ENCODE measurements at regions not wholly inside any gene's neighbourhood (a gene's known extent, or its start where the extent isn't known, plus 50 kb on each side); places are given as distances from the start of the nearest gene placed in this dataset.

- no peaks in the 10 kb centered on the region for H3K36me3 ChIP-seq (ENCODE audit: insufficient read depth, low read length)
- no peak overlapping the region for H3K27ac ChIP-seq (ENCODE audit: low read depth in 1 of 2, low read length in 2 of 2)
- no peak overlapping the region for H3K27ac Mint-ChIP-seq
- no peaks in the 10 kb centered on the region for H3K27me3 ChIP-seq (ENCODE audit: control insufficient read depth in 1 of 2, insufficient read depth in 2 of 2, low read length in 2 of 2)
- ATAC-seq (ENCODE audit: poor library complexity) (no peak), DNase-seq (no peak)
- H3K4me1 ChIP-seq (ENCODE audit: insufficient read depth, low read length), result no peaks in the 10 kb centered on the region
- intact Hi-C loops (cut with DNase I, micrococcal nuclease), result no loop called here
- ChIA-PET CTCF (no interaction called here), POLR2A (no interaction called here)
- TF ChIP-seq, protein P1, sequence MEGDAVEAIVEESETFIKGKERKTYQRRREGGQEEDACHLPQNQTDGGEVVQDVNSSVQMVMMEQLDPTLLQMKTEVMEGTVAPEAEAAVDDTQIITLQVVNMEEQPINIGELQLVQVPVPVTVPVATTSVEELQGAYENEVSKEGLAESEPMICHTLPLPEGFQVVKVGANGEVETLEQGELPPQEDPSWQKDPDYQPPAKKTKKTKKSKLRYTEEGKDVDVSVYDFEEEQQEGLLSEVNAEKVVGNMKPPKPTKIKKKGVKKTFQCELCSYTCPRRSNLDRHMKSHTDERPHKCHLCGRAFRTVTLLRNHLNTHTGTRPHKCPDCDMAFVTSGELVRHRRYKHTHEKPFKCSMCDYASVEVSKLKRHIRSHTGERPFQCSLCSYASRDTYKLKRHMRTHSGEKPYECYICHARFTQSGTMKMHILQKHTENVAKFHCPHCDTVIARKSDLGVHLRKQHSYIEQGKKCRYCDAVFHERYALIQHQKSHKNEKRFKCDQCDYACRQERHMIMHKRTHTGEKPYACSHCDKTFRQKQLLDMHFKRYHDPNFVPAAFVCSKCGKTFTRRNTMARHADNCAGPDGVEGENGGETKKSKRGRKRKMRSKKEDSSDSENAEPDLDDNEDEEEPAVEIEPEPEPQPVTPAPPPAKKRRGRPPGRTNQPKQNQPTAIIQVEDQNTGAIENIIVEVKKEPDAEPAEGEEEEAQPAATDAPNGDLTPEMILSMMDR (IDR thresholded peaks at IDR 0.05), result no peak
- H3K4me3 Mint-ChIP-seq, result no peak overlapping the region
- peaks cover 16% of the 10 kb centered on the region for H3K27me3 Mint-ChIP-seq
- no peaks in the 10 kb centered on the region for H3K36me3 Mint-ChIP-seq (ENCODE audit: low read depth)
- H3K9me3 ChIP-seq (ENCODE audit: control insufficient read depth in 1 of 2, insufficient read depth in 1 of 2, low read length in 2 of 2), result no peaks in the 10 kb centered on the region
- no peak overlapping the region for H3K4me3 ChIP-seq (ENCODE audit: low read length)
- H3K4me1 Mint-ChIP-seq (ENCODE audit: low read depth), result no peaks in the 10 kb centered on the region
- no peaks in the 10 kb centered on the region for H3K9me3 Mint-ChIP-seq
Observed at GRCh38 chr14:32003585-32003984, 73.5 kb upstream of the ARHGAP5 start.

GRCh38 chr14:32004300-32004699 is 72.8 kb upstream of the ARHGAP5 start:
- H3K27me3 Mint-ChIP-seq, result peaks cover 16% of the 10 kb centered on the region
- no peak overlapping the region for H3K4me3 Mint-ChIP-seq
- H3K36me3 Mint-ChIP-seq (ENCODE audit: low read depth), result no peaks in the 10 kb centered on the region
- H3K4me1 Mint-ChIP-seq (ENCODE audit: low read depth), result no peaks in the 10 kb centered on the region
- Histone ChIP-seq H3K36me3 (ENCODE audit: insufficient read depth, low read length) (no peaks in the 10 kb centered on the region), H3K4me3 (ENCODE audit: low read length) (no peak overlapping the region), H3K27me3 (ENCODE audit: control insufficient read depth in 1 of 2, insufficient read depth in 2 of 2, low read length in 2 of 2) (no peaks in the 10 kb centered on the region), H3K27ac (ENCODE audit: low read depth in 1 of 2, low read length in 2 of 2) (no peak overlapping the region), H3K9me3 (ENCODE audit: control insufficient read depth in 1 of 2, insufficient read depth in 1 of 2, low read length in 2 of 2) (no peaks in the 10 kb centered on the region), H3K4me1 (ENCODE audit: insufficient read depth, low read length) (no peaks in the 10 kb centered on the region)
- no peaks in the 10 kb centered on the region for H3K9me3 Mint-ChIP-seq
- intact Hi-C loops (cut with DNase I, micrococcal nuclease), result no loop called here
- TF ChIP-seq, protein P1 (IDR thresholded peaks at IDR 0.05), result no peak
- POLR2A ChIA-PET, result no interaction called here
- no peak for ATAC-seq (ENCODE audit: poor library complexity)
- no peak for DNase-seq
- H3K27ac Mint-ChIP-seq, result no peak overlapping the region
- CTCF ChIA-PET, result no interaction called here

DNA sequence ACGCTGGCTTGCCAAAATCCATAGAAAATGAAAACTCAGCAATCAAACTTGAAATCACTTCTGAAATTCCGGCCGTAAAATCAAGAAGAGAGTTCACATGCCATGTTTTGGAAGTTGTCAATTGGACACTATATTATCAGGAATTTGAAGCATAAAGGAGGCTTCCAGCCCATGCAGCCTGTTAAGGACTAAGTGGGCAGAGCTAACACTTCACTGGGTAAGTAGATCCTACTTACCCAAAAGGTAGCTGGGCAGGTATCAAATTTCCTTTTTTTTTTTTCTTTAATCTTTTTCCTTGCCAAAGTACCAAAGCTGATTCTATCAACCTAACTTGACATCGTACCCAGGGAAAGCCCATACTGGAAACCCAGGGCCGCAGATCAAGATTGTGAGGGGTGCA is 71.5 kb upstream of the ARHGAP5 start:
- ChIA-PET POLR2A (no interaction called here), CTCF (no interaction called here)
- ATAC-seq (ENCODE audit: poor library complexity), result no peak
- TF ChIP-seq, protein P1 (IDR thresholded peaks at IDR 0.05), result no peak
- no peaks in the 10 kb centered on the region for H3K27me3 ChIP-seq (ENCODE audit: control insufficient read depth in 1 of 2, insufficient read depth in 2 of 2, low read length in 2 of 2)
- Mint-ChIP-seq H3K9me3 (no peaks in the 10 kb centered on the region), H3K27me3 (peaks cover 16% of the 10 kb centered on the region), H3K4me1 (ENCODE audit: low read depth) (no peaks in the 10 kb centered on the region), H3K27ac (no peak overlapping the region), H3K36me3 (ENCODE audit: low read depth) (no peaks in the 10 kb centered on the region), H3K4me3 (no peak overlapping the region)
- no peak for DNase-seq
- no peaks in the 10 kb centered on the region for H3K36me3 ChIP-seq (ENCODE audit: insufficient read depth, low read length)
- H3K4me3 ChIP-seq (ENCODE audit: low read length), result no peak overlapping the region
- H3K27ac ChIP-seq (ENCODE audit: low read depth in 1 of 2, low read length in 2 of 2), result no peak overlapping the region
- intact Hi-C loops (cut with DNase I, micrococcal nuclease), result no loop called here
- H3K9me3 ChIP-seq (ENCODE audit: control insufficient read depth in 1 of 2, insufficient read depth in 1 of 2, low read length in 2 of 2), result no peaks in the 10 kb centered on the region
- no peaks in the 10 kb centered on the region for H3K4me1 ChIP-seq (ENCODE audit: insufficient read depth, low read length)

Data from CD4-positive, alpha-beta T cell (primary cell).